ENCODE measurements at regions not wholly inside any gene's neighbourhood (a gene's known extent, or its start where the extent isn't known, plus 50 kb on each side); places are given as distances from the start of the nearest gene placed in this dataset.

DNA sequence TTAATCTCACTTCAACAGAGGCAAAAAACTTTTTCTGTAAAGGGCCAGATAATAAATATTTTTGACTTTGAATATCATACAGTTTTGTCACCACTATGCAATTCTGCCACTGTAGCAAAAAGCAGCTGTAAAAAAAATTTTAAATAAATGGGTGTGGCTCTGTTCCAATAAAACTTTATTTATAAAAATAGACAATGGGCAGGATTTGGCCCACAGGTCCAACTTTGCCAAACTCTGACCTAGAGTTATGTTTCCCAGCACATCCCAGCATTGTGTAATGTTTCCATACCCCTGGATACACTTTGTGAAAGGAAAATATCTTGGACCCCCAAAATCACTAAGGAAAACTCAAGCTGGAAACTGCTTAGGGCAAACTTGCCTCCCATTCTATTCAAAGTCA, 94.9 kb upstream of the USP38 start:
- TF ChIP-seq, protein P1, sequence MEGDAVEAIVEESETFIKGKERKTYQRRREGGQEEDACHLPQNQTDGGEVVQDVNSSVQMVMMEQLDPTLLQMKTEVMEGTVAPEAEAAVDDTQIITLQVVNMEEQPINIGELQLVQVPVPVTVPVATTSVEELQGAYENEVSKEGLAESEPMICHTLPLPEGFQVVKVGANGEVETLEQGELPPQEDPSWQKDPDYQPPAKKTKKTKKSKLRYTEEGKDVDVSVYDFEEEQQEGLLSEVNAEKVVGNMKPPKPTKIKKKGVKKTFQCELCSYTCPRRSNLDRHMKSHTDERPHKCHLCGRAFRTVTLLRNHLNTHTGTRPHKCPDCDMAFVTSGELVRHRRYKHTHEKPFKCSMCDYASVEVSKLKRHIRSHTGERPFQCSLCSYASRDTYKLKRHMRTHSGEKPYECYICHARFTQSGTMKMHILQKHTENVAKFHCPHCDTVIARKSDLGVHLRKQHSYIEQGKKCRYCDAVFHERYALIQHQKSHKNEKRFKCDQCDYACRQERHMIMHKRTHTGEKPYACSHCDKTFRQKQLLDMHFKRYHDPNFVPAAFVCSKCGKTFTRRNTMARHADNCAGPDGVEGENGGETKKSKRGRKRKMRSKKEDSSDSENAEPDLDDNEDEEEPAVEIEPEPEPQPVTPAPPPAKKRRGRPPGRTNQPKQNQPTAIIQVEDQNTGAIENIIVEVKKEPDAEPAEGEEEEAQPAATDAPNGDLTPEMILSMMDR (IDR thresholded peaks at IDR 0.05; ENCODE audit: unreplicated experiment): no peak
- Mint-ChIP-seq H3K4me3 (ENCODE audit: unreplicated experiment) (no peak overlapping the region), H3K4me1 (ENCODE audit: unreplicated experiment) (no peaks in the 10 kb centered on the region), H3K36me3 (ENCODE audit: low read depth, unreplicated experiment) (peaks cover 4% of the 10 kb centered on the region), H3K27ac (ENCODE audit: unreplicated experiment) (no peak overlapping the region), H3K9me3 (ENCODE audit: unreplicated experiment) (peaks cover 6% of the 10 kb centered on the region), H3K27me3 (ENCODE audit: unreplicated experiment) (no peaks in the 10 kb centered on the region)
- DNase-seq (ENCODE audit: low spot score): no peak

DNA sequence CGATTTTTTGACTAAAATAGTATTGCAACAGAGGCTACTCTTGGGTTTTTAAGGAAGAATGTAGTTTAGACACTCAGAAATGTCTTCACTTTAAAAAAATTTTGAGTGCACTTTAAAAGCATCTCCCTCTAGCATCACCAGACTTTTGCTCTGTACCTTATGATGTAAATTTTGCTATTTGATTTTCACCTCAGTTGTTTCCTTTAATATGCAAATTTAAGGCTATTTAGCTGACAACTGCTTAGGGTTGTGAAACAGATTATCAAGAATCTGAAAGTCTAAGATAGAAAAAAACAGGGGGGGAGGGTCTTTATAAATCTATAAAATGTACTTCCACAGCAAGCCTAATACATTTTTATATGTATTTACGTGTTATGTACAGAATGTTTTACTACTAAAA, 92.9 kb upstream of the USP38 start:
- no peak overlapping the region for H3K4me3 Mint-ChIP-seq (ENCODE audit: unreplicated experiment)

DNA sequence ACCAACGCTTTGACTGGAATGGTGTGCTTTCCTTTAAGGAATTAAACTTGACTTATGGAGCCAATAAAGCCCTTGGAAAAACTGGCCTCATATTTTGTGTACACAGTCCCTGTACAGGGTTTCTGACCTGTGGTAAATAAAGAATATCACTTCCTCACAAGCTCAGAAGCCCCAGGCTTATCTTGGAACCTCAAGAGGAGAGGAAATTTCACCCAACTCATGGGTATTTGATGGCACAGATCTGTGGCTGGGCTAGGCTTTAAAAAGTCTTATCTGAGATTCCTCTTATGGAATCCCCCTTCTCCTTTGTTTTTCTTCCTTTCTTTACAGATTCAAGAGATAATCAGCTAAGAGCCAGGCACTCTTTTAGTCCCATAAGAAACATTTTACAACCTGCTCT, 89.3 kb upstream of the USP38 start:
- H3K4me3 Mint-ChIP-seq (ENCODE audit: unreplicated experiment): no peak overlapping the region
- H3K27me3 Mint-ChIP-seq (ENCODE audit: unreplicated experiment): peaks cover 2% of the 10 kb centered on the region
- DNase-seq (ENCODE audit: low spot score): no peak
- peaks cover 5% of the 10 kb centered on the region for H3K9me3 Mint-ChIP-seq (ENCODE audit: unreplicated experiment)
- TF ChIP-seq, protein P1 (IDR thresholded peaks at IDR 0.05; ENCODE audit: unreplicated experiment): no peak
- peaks cover 4% of the 10 kb centered on the region for H3K36me3 Mint-ChIP-seq (ENCODE audit: low read depth, unreplicated experiment)
- no peaks in the 10 kb centered on the region for H3K4me1 Mint-ChIP-seq (ENCODE audit: unreplicated experiment)
- no peak overlapping the region for H3K27ac Mint-ChIP-seq (ENCODE audit: unreplicated experiment)

More for the DNA sequence above, 92.9 kb upstream of the USP38 start:
- H3K4me1 Mint-ChIP-seq (ENCODE audit: unreplicated experiment): no peaks in the 10 kb centered on the region
- TF ChIP-seq, protein P1 (IDR thresholded peaks at IDR 0.05; ENCODE audit: unreplicated experiment): no peak
- no peak overlapping the region for H3K27ac Mint-ChIP-seq (ENCODE audit: unreplicated experiment)
- H3K27me3 Mint-ChIP-seq (ENCODE audit: unreplicated experiment): no peaks in the 10 kb centered on the region
- H3K36me3 Mint-ChIP-seq (ENCODE audit: low read depth, unreplicated experiment): peaks cover 4% of the 10 kb centered on the region
- H3K9me3 Mint-ChIP-seq (ENCODE audit: unreplicated experiment): peaks cover 6% of the 10 kb centered on the region
- no peak for DNase-seq (ENCODE audit: low spot score)

DNA sequence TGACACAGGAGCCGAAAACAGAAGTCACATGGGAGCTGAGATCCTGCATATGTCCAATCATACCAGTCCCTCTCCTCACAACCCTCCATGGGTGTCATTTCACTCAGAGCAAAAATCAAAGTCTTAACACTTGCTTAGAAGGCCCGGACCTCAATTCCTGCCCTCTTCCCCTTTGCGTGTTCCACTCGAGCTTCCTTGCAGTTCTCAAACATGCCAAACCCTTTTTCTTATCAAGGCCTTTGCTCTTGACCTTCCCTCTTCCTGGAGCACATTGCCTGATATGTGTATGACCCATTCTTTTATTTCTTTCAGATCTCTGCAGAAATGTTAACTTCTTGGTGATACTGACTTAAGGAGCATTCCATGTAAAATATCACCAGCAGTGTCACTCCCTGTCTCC, 87.0 kb upstream of the USP38 start:
- TF ChIP-seq, protein P1 (IDR thresholded peaks at IDR 0.05; ENCODE audit: unreplicated experiment): no peak
- peak overlapping the region; percentile 20 for H3K27ac Mint-ChIP-seq (ENCODE audit: unreplicated experiment)
- H3K9me3 Mint-ChIP-seq (ENCODE audit: unreplicated experiment): no peaks in the 10 kb centered on the region
- H3K27me3 Mint-ChIP-seq (ENCODE audit: unreplicated experiment): peaks cover 2% of the 10 kb centered on the region
- H3K4me3 Mint-ChIP-seq (ENCODE audit: unreplicated experiment): no peak overlapping the region
- no peaks in the 10 kb centered on the region for H3K4me1 Mint-ChIP-seq (ENCODE audit: unreplicated experiment)
- no peaks in the 10 kb centered on the region for H3K36me3 Mint-ChIP-seq (ENCODE audit: low read depth, unreplicated experiment)
- DNase-seq (ENCODE audit: low spot score): no peak

DNA sequence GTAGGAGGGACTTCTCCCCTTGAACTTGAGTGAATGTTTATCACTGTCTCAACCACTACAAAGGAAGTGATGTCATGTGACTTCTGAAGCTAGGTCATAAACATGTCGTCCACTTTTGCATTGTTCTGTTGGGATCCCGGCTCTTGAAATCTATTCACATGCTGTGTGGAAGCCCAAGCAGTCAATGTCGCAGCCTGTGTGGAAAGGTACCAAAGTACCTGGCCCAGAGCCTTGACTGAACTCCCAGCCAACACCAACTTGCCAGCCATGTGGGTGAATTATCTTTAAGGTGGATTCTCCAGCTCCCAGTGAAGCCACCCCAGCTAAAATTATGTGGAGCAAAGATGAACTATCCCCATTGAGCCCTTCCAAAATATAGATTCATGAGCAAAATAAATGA, 85.0 kb upstream of the USP38 start:
- TF ChIP-seq, protein P1 (IDR thresholded peaks at IDR 0.05; ENCODE audit: unreplicated experiment): no peak
- Mint-ChIP-seq H3K36me3 (ENCODE audit: low read depth, unreplicated experiment) (no peaks in the 10 kb centered on the region), H3K9me3 (ENCODE audit: unreplicated experiment) (no peaks in the 10 kb centered on the region), H3K4me1 (ENCODE audit: unreplicated experiment) (no peaks in the 10 kb centered on the region), H3K4me3 (ENCODE audit: unreplicated experiment) (no peak overlapping the region), H3K27ac (ENCODE audit: unreplicated experiment) (no peak overlapping the region), H3K27me3 (ENCODE audit: unreplicated experiment) (peaks cover 2% of the 10 kb centered on the region)
- no peak for DNase-seq (ENCODE audit: low spot score)
